B cell (primary cell): ENCODE measurements at regions not wholly inside any gene's neighbourhood (a gene's known extent, or its start where the extent isn't known, plus 50 kb on each side); places are given as distances from the start of the nearest gene placed in this dataset.

Experiments
- ATAC-seq: fragments of 200-7000 bp; cut with Tn5 transposase; one replicate; pipeline ENCODE4 v1.10.0; 2021; ENCODE audit warnings: low read depth, mild to moderate bottlenecking, moderate number of reproducible peaks, moderate library complexity
- CTCF ChIA-PET: fragments of 350-600 bp; sonication (Branson Sonifier 250); formaldehyde crosslinking; loops from one replicate; lab custom pipeline; 2021; ENCODE audit warnings: antibody characterized with exemption, inconsistent platforms; lab: Charles Lee
- POLR2A ChIA-PET: fragments of 350-600 bp; sonication (Branson Sonifier 250); formaldehyde crosslinking; loops from one replicate; lab custom pipeline; 2021; ENCODE audit warnings: antibody characterized with exemption; lab: Charles Lee
- DNase-seq: peaks from one replicate; pipeline ENCODE4 v3.0.0; 2013
- H2AFZ ChIP-seq: 2 replicates; pipeline ENCODE4 v1.6.1; 2012; ENCODE audit warnings: mild to moderate bottlenecking, low read depth, low read length; ENCODE audit not compliant: insufficient read depth, poor library complexity, severe bottlenecking
- H3K27ac ChIP-seq, 2 donors: 1 replicate in 1 of 2; 2 replicates in 1 of 2; pipeline ENCODE4 v1.5.1; 2012 to 2013; ENCODE audit warnings: low read length in 2 of 2, mild to moderate bottlenecking in 2 of 2, moderate library complexity in 1 of 2
- H3K27me3 ChIP-seq, 4 experiments: fragments of 200-600 bp in 1 of 4; sonication (generic) in 1 of 4; replicated peaks in 1 of 4; 1 replicate in 2 of 4; 2 replicates in 2 of 4; pipeline versions ENCODE4 v1.6.1 to v1.7.0; 2013 to 2016; ENCODE audit warnings: low read length in 3 of 4, mild to moderate bottlenecking in 2 of 4, mixed read lengths in 1 of 4, moderate library complexity in 1 of 4; ENCODE audit not compliant: insufficient read depth in 4 of 4, control insufficient read depth in 3 of 4; ENCODE audit errors: control extremely low read depth in 1 of 4
- H3K36me3 ChIP-seq, 2 experiments: replicated peaks in 1 of 2; 1 replicate in 1 of 2; 2 replicates in 1 of 2; pipeline versions ENCODE4 v1.6.1 to v1.7.1; 2013; ENCODE audit warnings: low read length in 1 of 2; ENCODE audit not compliant: insufficient read depth in 2 of 2, control insufficient read depth in 1 of 2; ENCODE audit errors: control extremely low read depth in 1 of 2, extremely low read depth in 1 of 2
- H3K4me1 ChIP-seq, 2 donors: fragments of 200-600 bp in 1 of 2; sonication (generic) in 1 of 2; 1 replicate in 1 of 2; 2 replicates in 1 of 2; pipeline versions ENCODE4 v1.5.1 to v1.6.1; 2013 to 2017; ENCODE audit warnings: low read length in 2 of 2; ENCODE audit not compliant: control insufficient read depth in 2 of 2, insufficient read depth in 2 of 2
- H3K4me2 ChIP-seq: replicated peaks from 2 replicates; pipeline ENCODE3; 2012; ENCODE audit warnings: mild to moderate bottlenecking, low read depth, low read length; ENCODE audit not compliant: poor library complexity, severe bottlenecking
- H3K4me3 ChIP-seq, 5 experiments: fragments of 200-600 bp in 1 of 5; sonication (generic) in 1 of 5; 1 replicate in 3 of 5; 2 replicates in 2 of 5; pipeline versions ENCODE4 v1.5.1 to v1.7.0; 2011 to 2016; ENCODE audit warnings: low read length in 4 of 5, mild to moderate bottlenecking in 4 of 5, low read depth in 2 of 5, control low read depth in 1 of 5, moderate library complexity in 1 of 5; ENCODE audit not compliant: insufficient read depth in 1 of 5; ENCODE audit errors: control extremely low read depth in 1 of 5, extremely low read depth in 1 of 5
- H3K79me2 ChIP-seq: fragments of 200-600 bp; sonication (generic); one replicate; pipeline ENCODE4 v1.6.0; 2016; ENCODE audit warnings: low read length; ENCODE audit not compliant: control insufficient read depth, insufficient read depth
- H3K9ac ChIP-seq: fragments of 200-600 bp; sonication (generic); 2 replicates; pipeline ENCODE4 v1.6.1; 2017; ENCODE audit warnings: mild to moderate bottlenecking, low read length, moderate library complexity
- H3K9me3 ChIP-seq, 3 donors: one replicate each; pipeline versions ENCODE4 v1.6.1 to v1.7.1; 2013; ENCODE audit warnings: low read length in 2 of 3; ENCODE audit not compliant: control insufficient read depth in 2 of 3, insufficient read depth in 1 of 3; ENCODE audit errors: control extremely low read depth in 1 of 3
- H4K20me1 ChIP-seq: 2 replicates; pipeline ENCODE4 v1.6.0; 2012; ENCODE audit warnings: mild to moderate bottlenecking, low read length; ENCODE audit not compliant: insufficient read depth, control insufficient read depth, poor library complexity, severe bottlenecking
- H3K27ac Mint-ChIP-seq: one replicate; pipeline ENCODE4 v1.8.0; 2021; ENCODE audit warnings: mixed read lengths
- H3K27me3 Mint-ChIP-seq: one replicate; pipeline ENCODE4 v1.8.0; 2021; ENCODE audit warnings: mixed read lengths
- H3K4me1 Mint-ChIP-seq: one replicate; pipeline ENCODE4 v1.8.0; 2021; ENCODE audit warnings: mixed read lengths
- H3K4me3 Mint-ChIP-seq: one replicate; pipeline ENCODE4 v1.8.0; 2021; ENCODE audit warnings: mixed read lengths
- H3K9me3 Mint-ChIP-seq: one replicate; pipeline ENCODE4 v1.8.0; 2022; ENCODE audit warnings: mixed read lengths; ENCODE audit not compliant: insufficient read depth
- EZH2 ChIP-seq: IDR thresholded peaks from 2 replicates; pipeline ENCODE4 v1.6.1; 2012; ENCODE audit warnings: borderline replicate concordance, low read depth, mild to moderate bottlenecking, moderate library complexity, low read length; ENCODE audit not compliant: insufficient read depth, poor library complexity, severe bottlenecking
- WGBS: methylation state at CpG from one replicate; pipeline ENCODE4 v1.1.5; 2013; ENCODE audit warnings: missing lambda C conversion rate; ENCODE audit not compliant: insufficient coverage; 5-methylcytosine and 5-hydroxymethylcytosine counted together
- intact Hi-C: fragments of 100-400 bp; cut with micrococcal nuclease; formaldehyde crosslinking; loops from one replicate; pipeline ENCODE4 v1.10.0; 2022
- TF ChIP-seq, protein P1 (sequence below): fragments of 200-600 bp; IDR thresholded peaks from one replicate; pipeline ENCODE4 v1.8.0; 2022; ENCODE audit warnings: antibody characterized with exemption, mild to moderate bottlenecking

DNA sequence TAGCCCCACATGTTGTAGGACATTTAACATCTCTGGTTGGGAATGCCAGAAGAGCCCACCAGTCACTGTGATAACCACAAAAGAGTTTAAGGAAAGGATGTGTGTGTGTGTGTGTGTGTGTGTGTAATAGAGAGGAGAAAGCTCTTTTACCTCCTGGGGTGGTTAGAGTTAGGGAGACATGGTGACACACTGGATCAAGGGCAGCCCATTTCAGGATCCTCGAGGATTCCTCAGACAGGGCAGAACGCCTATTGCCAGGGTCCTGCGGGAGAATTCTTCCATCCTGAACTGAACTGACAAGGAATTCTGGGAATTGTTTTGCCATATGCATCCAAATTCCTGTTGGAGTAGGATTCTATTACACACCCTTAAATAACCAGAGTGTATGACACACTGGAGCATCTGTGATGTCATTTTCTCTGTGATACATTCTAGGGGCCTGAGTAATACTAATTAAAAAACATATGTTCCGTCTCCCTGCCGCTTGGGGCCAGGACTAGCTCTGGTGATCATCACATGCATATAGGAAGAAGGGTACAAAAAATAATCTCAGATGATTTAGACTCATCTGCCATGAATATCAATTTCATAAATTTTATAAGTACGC lies 156.4 kb upstream of the MMADHC start:
- H3K4me3 Mint-ChIP-seq: no peak overlapping the region
- Histone ChIP-seq H3K79me2 (no peaks in the 10 kb centered on the region), H3K9ac (no peak overlapping the region), H3K36me3 (no peaks in the 10 kb centered on the region), H3K4me1 (no peaks in the 10 kb centered on the region), H3K27ac (no peak overlapping the region), H3K9me3 (no peaks in the 10 kb centered on the region), H2AFZ (no peak overlapping the region), H3K27me3 (no peaks in the 10 kb centered on the region), H4K20me1 (no peaks in the 10 kb centered on the region), H3K4me3 (no peak overlapping the region), H3K4me2 (no peak overlapping the region)
- H3K27me3 Mint-ChIP-seq: no peaks in the 10 kb centered on the region
- no peak overlapping the region for H3K27ac Mint-ChIP-seq
- intact Hi-C loops: no loop called here
- DNase-seq (no peak), ATAC-seq (no peak)
- H3K9me3 Mint-ChIP-seq: no peaks in the 10 kb centered on the region
- no peaks in the 10 kb centered on the region for H3K4me1 Mint-ChIP-seq
- 94% methylated on average over 3 of the region's 6 CpGs for WGBS
- POLR2A ChIA-PET: no interaction called here
- TF ChIP-seq, protein P1, sequence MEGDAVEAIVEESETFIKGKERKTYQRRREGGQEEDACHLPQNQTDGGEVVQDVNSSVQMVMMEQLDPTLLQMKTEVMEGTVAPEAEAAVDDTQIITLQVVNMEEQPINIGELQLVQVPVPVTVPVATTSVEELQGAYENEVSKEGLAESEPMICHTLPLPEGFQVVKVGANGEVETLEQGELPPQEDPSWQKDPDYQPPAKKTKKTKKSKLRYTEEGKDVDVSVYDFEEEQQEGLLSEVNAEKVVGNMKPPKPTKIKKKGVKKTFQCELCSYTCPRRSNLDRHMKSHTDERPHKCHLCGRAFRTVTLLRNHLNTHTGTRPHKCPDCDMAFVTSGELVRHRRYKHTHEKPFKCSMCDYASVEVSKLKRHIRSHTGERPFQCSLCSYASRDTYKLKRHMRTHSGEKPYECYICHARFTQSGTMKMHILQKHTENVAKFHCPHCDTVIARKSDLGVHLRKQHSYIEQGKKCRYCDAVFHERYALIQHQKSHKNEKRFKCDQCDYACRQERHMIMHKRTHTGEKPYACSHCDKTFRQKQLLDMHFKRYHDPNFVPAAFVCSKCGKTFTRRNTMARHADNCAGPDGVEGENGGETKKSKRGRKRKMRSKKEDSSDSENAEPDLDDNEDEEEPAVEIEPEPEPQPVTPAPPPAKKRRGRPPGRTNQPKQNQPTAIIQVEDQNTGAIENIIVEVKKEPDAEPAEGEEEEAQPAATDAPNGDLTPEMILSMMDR: no peak
- no peak for TF ChIP-seq EZH2
- CTCF ChIA-PET: no interaction called here

DNA sequence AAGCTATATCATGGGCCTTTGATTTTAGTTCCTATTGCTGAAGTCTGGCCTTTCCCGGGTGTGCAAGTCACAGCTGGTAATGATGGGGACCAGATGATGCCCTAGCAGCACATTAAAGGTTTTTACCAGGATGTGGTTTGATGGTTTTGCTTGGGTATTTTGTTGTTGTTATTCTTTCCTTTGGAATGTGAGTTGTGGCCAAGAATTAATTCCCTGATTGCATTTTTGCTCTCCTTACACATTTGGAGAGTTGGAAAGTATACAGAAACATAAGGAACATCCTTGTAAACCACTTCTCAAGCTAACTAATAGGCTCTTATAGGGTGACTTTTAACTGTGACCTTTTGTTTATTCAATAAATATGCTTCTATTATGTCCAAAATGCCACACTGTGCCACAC lies 154.1 kb upstream of the MMADHC start:
- Histone ChIP-seq H3K9me3 (no peaks in the 10 kb centered on the region), H3K4me1 (no peaks in the 10 kb centered on the region), H3K9ac (no peak overlapping the region), H3K4me2 (no peak overlapping the region), H3K79me2 (no peaks in the 10 kb centered on the region), H3K27me3 (no peaks in the 10 kb centered on the region), H4K20me1 (no peaks in the 10 kb centered on the region), H3K27ac (no peak overlapping the region), H3K4me3 (no peak overlapping the region), H2AFZ (no peak overlapping the region), H3K36me3 (no peaks in the 10 kb centered on the region)
- ChIA-PET POLR2A (no interaction called here), CTCF (no interaction called here)
- intact Hi-C loops: no loop called here
- Mint-ChIP-seq H3K27ac (no peak overlapping the region), H3K4me3 (no peak overlapping the region), H3K9me3 (no peaks in the 10 kb centered on the region), H3K27me3 (no peaks in the 10 kb centered on the region), H3K4me1 (no peaks in the 10 kb centered on the region)
- DNase-seq (no peak), ATAC-seq (no peak)
- no CpG with 5 or more reads among the region's 1 CpG for WGBS
- TF ChIP-seq, protein P1: no peak
- TF ChIP-seq EZH2: no peak
